ENCODE measurements at regions not wholly inside any gene's neighbourhood (a gene's known extent, or its start where the extent isn't known, plus 50 kb on each side); places are given as distances from the start of the nearest gene placed in this dataset.

DNA sequence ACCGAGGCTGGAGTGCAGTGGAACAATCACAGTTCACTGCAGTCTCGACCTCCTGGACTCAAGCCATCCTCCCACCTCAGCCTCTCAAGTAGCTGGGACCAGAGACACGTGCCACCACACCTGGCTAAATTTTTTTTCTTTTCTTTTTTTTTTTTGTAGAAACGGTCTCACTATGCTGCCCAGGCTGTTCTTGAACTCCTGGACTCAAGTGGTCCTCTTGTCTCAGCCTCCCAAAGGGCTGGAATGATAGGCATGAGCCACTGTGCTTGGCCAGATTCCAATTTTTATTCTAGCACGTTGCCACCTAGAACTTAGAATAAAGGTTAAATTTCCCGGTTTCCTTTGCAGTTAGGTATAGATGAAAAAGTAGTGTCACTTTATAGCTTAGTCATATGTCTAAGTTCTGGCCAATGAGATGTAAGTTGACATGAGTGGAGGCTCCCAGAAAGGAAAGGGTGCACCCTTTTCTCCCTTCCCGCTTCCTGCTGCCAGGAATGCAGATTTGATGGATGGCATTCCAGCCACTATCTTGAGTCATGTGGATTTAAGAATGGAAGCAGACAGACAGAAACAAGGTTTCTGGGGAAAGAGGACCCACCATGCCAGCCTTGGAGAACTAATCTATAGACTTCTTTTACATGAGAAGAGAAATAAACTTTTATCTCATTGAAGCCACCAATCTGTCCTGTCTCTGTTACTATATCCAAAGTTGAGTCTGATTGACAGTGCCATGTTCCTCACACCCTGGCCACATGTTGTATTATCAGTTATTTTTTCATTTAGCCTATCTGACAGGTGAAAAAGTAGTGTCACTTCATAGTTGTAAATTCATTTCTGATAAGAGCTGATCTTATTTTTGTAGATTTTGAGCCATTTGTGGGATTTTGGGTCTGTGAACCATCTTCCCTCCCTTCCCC is 60.6 kb upstream of the NCOA3 start:
- Histone ChIP-seq H3K4me2 (ENCODE audit: insufficient read depth in 1 of 2, low read depth in 2 of 2, low read length in 2 of 2) (no peak overlapping the region), H4K20me1 (replicated peaks in 1 of 2; ENCODE audit: control insufficient read depth in 1 of 2, insufficient read depth in 2 of 2, low read length in 2 of 2) (no peaks in the 10 kb centered on the region), H2BK12ac (ENCODE audit: low read depth, low read length) (no peak overlapping the region), H3K27ac (ENCODE audit: low read depth, low read length) (no peak overlapping the region), H3K9me3 (ENCODE audit: insufficient read depth in 2 of 2, low read depth in 1 of 2, low read length in 1 of 2) (no peaks in the 10 kb centered on the region), H3K18ac (ENCODE audit: extremely low read depth, low read length) (no peak overlapping the region), H3K23me2 (ENCODE audit: low read depth, low read length) (no peaks in the 10 kb centered on the region), H4K91ac (replicated peaks; ENCODE audit: insufficient read length, low read length) (no peak overlapping the region), H3K9ac (replicated peaks in 1 of 4; ENCODE audit: extremely low read depth in 1 of 4, low read depth in 3 of 4, low read length in 3 of 4) (no peak overlapping the region), H4K8ac (ENCODE audit: extremely low read depth, insufficient read depth, low read length) (no peak overlapping the region), H3K36me3 (ENCODE audit: control insufficient read depth in 2 of 4, insufficient read depth in 4 of 4, low read length in 3 of 4) (no peaks in the 10 kb centered on the region), H3K79me2 (ENCODE audit: control insufficient read depth in 1 of 2, insufficient read depth in 2 of 2, low read length in 2 of 2) (no peaks in the 10 kb centered on the region), H3K14ac (ENCODE audit: insufficient read length) (no peak overlapping the region), H3K56ac (replicated peaks; ENCODE audit: insufficient read length, low read depth, low read length) (no peak overlapping the region), H2BK20ac (ENCODE audit: low read length) (no peak overlapping the region), H3K4ac (replicated peaks; ENCODE audit: insufficient read length, low read depth, low read length) (no peak overlapping the region), H2BK5ac (ENCODE audit: low read depth, low read length) (no peak overlapping the region), H3K4me3 (ENCODE audit: extremely low read depth in 1 of 4, insufficient read depth in 2 of 4, low read depth in 3 of 4, low read length in 4 of 4) (no peak overlapping the region), H2BK120ac (replicated peaks; ENCODE audit: low read depth, low read length) (no peak overlapping the region), H3K4me1 (replicated peaks in 1 of 4; ENCODE audit: control insufficient read depth in 3 of 4, insufficient read depth in 4 of 4, low read length in 3 of 4) (no peaks in the 10 kb centered on the region), H3K23ac (ENCODE audit: insufficient read length) (no peak overlapping the region), H3K79me1 (ENCODE audit: low read depth, low read length) (no peaks in the 10 kb centered on the region), H2AK5ac (ENCODE audit: low read depth, low read length) (no peak overlapping the region), H3K27me3 (replicated peaks in 1 of 4; ENCODE audit: control insufficient read depth in 3 of 4, extremely low read depth in 1 of 4, insufficient read depth in 3 of 4, low read length in 3 of 4) (no peaks in the 10 kb centered on the region), H2BK15ac (ENCODE audit: low read length) (no peak overlapping the region), H2AFZ (ENCODE audit: low read length) (no peak overlapping the region), H4K5ac (ENCODE audit: insufficient read length, low read depth, low read length) (no peak overlapping the region)
- POLR2A ChIA-PET (ENCODE audit: partially characterized antibody): no interaction called here
- DNase-seq (ENCODE audit: low read depth in 1 of 2, low spot score in 2 of 2) (no peak), FAIRE-seq (no peak)
- 78% methylated on average over 7 of the region's 7 CpGs; no CpG with 5 or more reads in 1 of the 2 experiments for WGBS, 2 experiments (ENCODE audit: extremely low coverage in 1 of 2, insufficient coverage in 1 of 2, insufficient read length in 1 of 2, insufficient replicate concordance in 2 of 2, low coverage in 1 of 2, low lambda C conversion rate in 2 of 2, missing lambda C conversion rate in 1 of 2)
- CTCF ChIA-PET (ENCODE audit: partially characterized antibody): no interaction called here
- no peak for TF ChIP-seq NRF1 (IDR thresholded peaks at IDR 0.05; ENCODE audit: low read depth, low read length)
- TF ChIP-seq, protein P1, sequence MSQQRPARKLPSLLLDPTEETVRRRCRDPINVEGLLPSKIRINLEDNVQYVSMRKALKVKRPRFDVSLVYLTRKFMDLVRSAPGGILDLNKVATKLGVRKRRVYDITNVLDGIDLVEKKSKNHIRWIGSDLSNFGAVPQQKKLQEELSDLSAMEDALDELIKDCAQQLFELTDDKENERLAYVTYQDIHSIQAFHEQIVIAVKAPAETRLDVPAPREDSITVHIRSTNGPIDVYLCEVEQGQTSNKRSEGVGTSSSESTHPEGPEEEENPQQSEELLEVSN (IDR thresholded peaks at IDR 0.05): 0 out of 2 replicates have a peak, but pooled peaks have one; percentile 53
- TF ChIP-seq YY1 (IDR thresholded peaks at IDR 0.05; ENCODE audit: low read depth, low read length): no peak
- TF ChIP-seq HDAC6 (IDR thresholded peaks at IDR 0.05; ENCODE audit: low read depth, low read length): no peak
- TF ChIP-seq CBX5 (IDR thresholded peaks at IDR 0.05; ENCODE audit: low read depth, low read length): no peak
- TF ChIP-seq TEAD4 (IDR thresholded peaks at IDR 0.05; ENCODE audit: low read depth, low read length): peak; percentile 87
- TF ChIP-seq SUZ12 (IDR thresholded peaks at IDR 0.05; ENCODE audit: low read length): no peak
- no peak for TF ChIP-seq SRF (IDR thresholded peaks at IDR 0.05; ENCODE audit: low read depth, low read length)
